Liver (tissue), 8 donors: ENCODE measurements at regions not wholly inside any gene's neighbourhood (a gene's known extent, or its start where the extent isn't known, plus 50 kb on each side); places are given as distances from the start of the nearest gene placed in this dataset.

Experiments
- DNase-seq: peaks from one replicate; pipeline ENCODE4 v3.0.0-alpha.2; 2017; ENCODE audit warnings: low spot score
- H3K27ac ChIP-seq, 2 donors: one replicate each; pipeline ENCODE4 v1.7.0; 2013; ENCODE audit warnings: inconsistent platforms in 2 of 2, low read length in 2 of 2, control low read depth in 1 of 2, low read depth in 1 of 2, mild to moderate bottlenecking in 1 of 2
- H3K27me3 ChIP-seq, 4 donors: one replicate each; pipeline versions ENCODE4 v1.6.1 to v1.7.0; 2013; ENCODE audit warnings: low read length in 3 of 4, inconsistent platforms in 1 of 4, mild to moderate bottlenecking in 1 of 4, moderate library complexity in 1 of 4; ENCODE audit not compliant: control insufficient read depth in 4 of 4, insufficient read depth in 4 of 4
- H3K36me3 ChIP-seq, 4 donors: one replicate each; pipeline versions ENCODE4 v1.6.1 to v1.7.0; 2013; ENCODE audit warnings: low read length in 3 of 4, mild to moderate bottlenecking in 3 of 4, low read depth in 1 of 4, moderate library complexity in 1 of 4; ENCODE audit not compliant: control insufficient read depth in 4 of 4, insufficient read depth in 3 of 4
- H3K4me1 ChIP-seq, 4 donors: one replicate each; pipeline versions ENCODE4 v1.6.1 to v1.7.0; 2013; ENCODE audit warnings: low read length in 3 of 4, mild to moderate bottlenecking in 3 of 4, moderate library complexity in 1 of 4; ENCODE audit not compliant: control insufficient read depth in 4 of 4, insufficient read depth in 4 of 4
- H3K4me3 ChIP-seq, 3 donors: one replicate each; pipeline versions ENCODE4 v1.6.1 to v1.7.0; 2013; ENCODE audit warnings: low read length in 3 of 3, control low read depth in 1 of 3, low read depth in 1 of 3, mild to moderate bottlenecking in 1 of 3
- H3K9ac ChIP-seq, 2 donors: one replicate each; pipeline ENCODE4 v1.7.0; 2013; ENCODE audit warnings: low read length in 2 of 2, mild to moderate bottlenecking in 2 of 2, moderate library complexity in 2 of 2, control low read depth in 1 of 2, low read depth in 1 of 2
- H3K9me3 ChIP-seq, 4 donors: one replicate each; pipeline versions ENCODE4 v1.6.1 to v1.7.0; 2013; ENCODE audit warnings: low read length in 3 of 4; ENCODE audit not compliant: control insufficient read depth in 4 of 4
- ATF3 ChIP-seq: IDR thresholded peaks from 2 replicates; pipeline ENCODE4 v1.6.1; 2016; ENCODE audit warnings: antibody characterized with exemption
- CTCF ChIP-seq: fragments of 150-350 bp; IDR thresholded peaks from 2 replicates; pipeline ENCODE4 v1.5.1; 2017; ENCODE audit warnings: improper control_type of control experiment, low read depth, low read length; ENCODE audit not compliant: missing input control
- EGR1 ChIP-seq, 2 donors: IDR thresholded peaks; 2 replicates each; pipeline ENCODE4 v1.6.1; 2016 to 2018; ENCODE audit warnings: antibody characterized with exemption in 2 of 2, low read depth in 2 of 2
- FOXA1 ChIP-seq: IDR thresholded peaks from 2 replicates; pipeline ENCODE4 v1.6.1; 2016; ENCODE audit warnings: antibody characterized with exemption
- FOXA2 ChIP-seq: IDR thresholded peaks from 2 replicates; pipeline ENCODE4 v1.6.1; 2016; ENCODE audit warnings: antibody characterized with exemption
- GABPA ChIP-seq, 2 donors: IDR thresholded peaks in 1 of 2; conservative IDR thresholded peaks in 1 of 2; 2 replicates each; pipeline ENCODE4 v1.6.1; 2016; ENCODE audit warnings: antibody characterized with exemption in 2 of 2, mild to moderate bottlenecking in 1 of 2, moderate library complexity in 1 of 2
- HNF4A ChIP-seq, 2 donors: conservative IDR thresholded peaks; 2 replicates each; pipeline ENCODE4 v1.6.1; 2016; ENCODE audit warnings: antibody characterized with exemption in 2 of 2, mild to moderate bottlenecking in 2 of 2
- HNF4G ChIP-seq: IDR thresholded peaks from 2 replicates; pipeline ENCODE4 v1.6.1; 2016; ENCODE audit warnings: antibody characterized with exemption
- JUND ChIP-seq, 2 donors: IDR thresholded peaks; 2 replicates each; pipeline ENCODE4 v1.6.1; 2016; ENCODE audit warnings: antibody characterized with exemption in 2 of 2
- MAX ChIP-seq: IDR thresholded peaks from 2 replicates; pipeline ENCODE4 v1.6.1; 2016; ENCODE audit warnings: antibody characterized with exemption
- NR2F2 ChIP-seq: IDR thresholded peaks from 2 replicates; pipeline ENCODE4 v1.6.1; 2016; ENCODE audit warnings: antibody characterized with exemption
- RAD21 ChIP-seq, 2 donors: IDR thresholded peaks; 2 replicates each; pipeline ENCODE4 v1.6.1; 2016; ENCODE audit warnings: antibody characterized with exemption in 2 of 2, mild to moderate bottlenecking in 2 of 2
- REST ChIP-seq: IDR thresholded peaks from 2 replicates; pipeline ENCODE4 v1.6.1; 2016; ENCODE audit warnings: antibody characterized with exemption, mild to moderate bottlenecking
- RXRA ChIP-seq, 2 donors: IDR thresholded peaks; 2 replicates each; pipeline ENCODE4 v1.6.1; 2017 to 2018; ENCODE audit warnings: antibody characterized with exemption in 2 of 2, mild to moderate bottlenecking in 1 of 2
- SP1 ChIP-seq: IDR thresholded peaks from 2 replicates; pipeline ENCODE4 v1.6.1; 2018; ENCODE audit warnings: antibody characterized with exemption, mild to moderate bottlenecking
- TAF1 ChIP-seq: conservative IDR thresholded peaks from 2 replicates; pipeline ENCODE4 v1.6.1; 2016; ENCODE audit warnings: antibody characterized with exemption, mild to moderate bottlenecking
- YY1 ChIP-seq: IDR thresholded peaks from 2 replicates; pipeline ENCODE4 v1.6.1; 2016; ENCODE audit warnings: antibody characterized with exemption, mild to moderate bottlenecking
- ZBTB33 ChIP-seq: IDR thresholded peaks from 2 replicates; pipeline ENCODE4 v1.6.1; 2016; ENCODE audit warnings: antibody characterized with exemption
- WGBS: extraction: QIAGEN DNeasy Blood & Tissue Kit; methylation state at CpG from one replicate; pipeline ENCODE4 v1.1.7; 2013; 5-methylcytosine and 5-hydroxymethylcytosine counted together
- donor health status: healthy.
- donor health status: healthy.
- donor health status: healthy.
- donor health status: healthy.
- donor health status: healthy.

- no peaks in the 10 kb centered on the region for H3K9me3 ChIP-seq
- no peak overlapping the region for H3K9ac ChIP-seq
- TF ChIP-seq NR2F2 (no peak), JUND (IDR thresholded peaks at IDR 0.05) (no peak), MAX (no peak), HNF4G (no peak), RXRA (IDR thresholded peaks at IDR 0.05) (no peak), GABPA (IDR thresholded peaks at IDR 0.05 in 1 of 2, conservative IDR thresholded peaks at IDR 0.05 in 1 of 2) (no peak), SP1 (no peak), FOXA2 (no peak), CTCF (no peak), ZBTB33 (no peak), FOXA1 (no peak), RAD21 (IDR thresholded peaks at IDR 0.05) (no peak), REST (no peak), TAF1 (no peak), ATF3 (no peak), HNF4A (conservative IDR thresholded peaks at IDR 0.05) (no peak), YY1 (no peak), EGR1 (IDR thresholded peaks at IDR 0.05; ENCODE audit: low read depth in 2 of 2) (no peak)
- no peak overlapping the region for H3K4me3 ChIP-seq
- no peaks in the 10 kb centered on the region for H3K36me3 ChIP-seq
- 89% methylated on average over 1 of the region's 1 CpG for WGBS
- DNase-seq: no peak
- no peak overlapping the region for H3K27ac ChIP-seq
- H3K27me3 ChIP-seq: no peaks in the 10 kb centered on the region
- H3K4me1 ChIP-seq: no peaks in the 10 kb centered on the region
These were observed 1530.0 kb downstream of the PCDH18 start for GRCh38 chr4:136002316-136002715.

GRCh38 chr4:136001791-136002190 is 1530.5 kb downstream of the PCDH18 start:
- no peak for TF ChIP-seq MAX
- TF ChIP-seq EGR1 (IDR thresholded peaks at IDR 0.05; ENCODE audit: low read depth in 2 of 2): no peak
- TF ChIP-seq SP1: no peak
- no peak for TF ChIP-seq ZBTB33
- TF ChIP-seq FOXA1: no peak
- Histone ChIP-seq H3K4me3 (no peak overlapping the region), H3K9ac (no peak overlapping the region), H3K27ac (no peak overlapping the region), H3K27me3 (no peaks in the 10 kb centered on the region), H3K4me1 (no peaks in the 10 kb centered on the region), H3K36me3 (no peaks in the 10 kb centered on the region), H3K9me3 (no peaks in the 10 kb centered on the region)
- 72% methylated on average over 2 of the region's 2 CpGs for WGBS
- DNase-seq: no peak
